Lung (tissue), 11 donors: ENCODE measurements at regions not wholly inside any gene's neighbourhood (a gene's known extent, or its start where the extent isn't known, plus 50 kb on each side); places are given as distances from the start of the nearest gene placed in this dataset.
"Not testable (repeated sequence)": the region's sequence is repeated elsewhere in the genome, so short reads cannot be mapped to it uniquely, and the experiment has no call there.

Experiments used
- ATAC-seq: fragments of 200-7000 bp; cut with Tn5 transposase; one replicate; pipeline ENCODE4 v1.9.1; 2020; ENCODE audit warnings: moderate number of reproducible peaks; ENCODE audit not compliant: insufficient read depth, low FRiP score
- DNase-seq, 3 donors: peaks; one replicate each; pipeline ENCODE4 v3.0.0-alpha.2; 2013 to 2017
- H3K27ac ChIP-seq, 2 donors: one replicate each; pipeline ENCODE4 v1.5.1; 2013; ENCODE audit warnings: mild to moderate bottlenecking in 2 of 2, moderate library complexity in 2 of 2, control low read depth in 1 of 2, inconsistent platforms in 1 of 2, low read depth in 1 of 2, low read length in 1 of 2
- H3K27me3 ChIP-seq, 3 donors: one replicate each; pipeline ENCODE4 v1.5.1; 2013; ENCODE audit warnings: low read length in 2 of 3; ENCODE audit not compliant: control insufficient read depth in 3 of 3, insufficient read depth in 3 of 3
- H3K36me3 ChIP-seq, 4 donors: one replicate each; pipeline ENCODE4 v1.5.1; 2013; ENCODE audit warnings: low read length in 4 of 4, mild to moderate bottlenecking in 1 of 4, moderate library complexity in 1 of 4; ENCODE audit not compliant: control insufficient read depth in 4 of 4, insufficient read depth in 4 of 4
- H3K4me1 ChIP-seq, 5 donors: one replicate each; pipeline ENCODE4 v1.5.1; 2013; ENCODE audit warnings: low read length in 5 of 5, mild to moderate bottlenecking in 2 of 5, moderate library complexity in 1 of 5; ENCODE audit not compliant: control insufficient read depth in 5 of 5, insufficient read depth in 5 of 5
- H3K4me3 ChIP-seq: one replicate; pipeline ENCODE4 v1.5.1; 2013; ENCODE audit warnings: mild to moderate bottlenecking, control low read depth, moderate library complexity
- H3K9ac ChIP-seq, 2 donors: one replicate each; pipeline ENCODE4 v1.5.1; 2013; ENCODE audit warnings: low read length in 2 of 2, control low read depth in 1 of 2; ENCODE audit not compliant: insufficient read depth in 1 of 2
- H3K9me3 ChIP-seq, 4 donors: one replicate each; pipeline ENCODE4 v1.5.1; 2013; ENCODE audit warnings: low read length in 3 of 4, mild to moderate bottlenecking in 1 of 4, moderate library complexity in 1 of 4; ENCODE audit not compliant: control insufficient read depth in 4 of 4, insufficient read depth in 3 of 4
- CTCF ChIP-seq: IDR thresholded peaks from 2 replicates; pipeline ENCODE4 v1.5.1; 2012; ENCODE audit warnings: mild to moderate bottlenecking; ENCODE audit errors: control extremely low read depth, extremely low read depth
- WGBS, 2 donors: extraction: QIAGEN DNeasy Blood & Tissue Kit; methylation state at CpG; one replicate each; pipeline ENCODE4 v1.1.7; 2013; 5-methylcytosine and 5-hydroxymethylcytosine counted together
- donor health status: control.
- donor health status: control.
- donor health status: Bipolar disorder and iron deficiency.
- donor health status: healthy.
- donor health status: DM: yes; HTN: yes; CAD: no.

DNA sequence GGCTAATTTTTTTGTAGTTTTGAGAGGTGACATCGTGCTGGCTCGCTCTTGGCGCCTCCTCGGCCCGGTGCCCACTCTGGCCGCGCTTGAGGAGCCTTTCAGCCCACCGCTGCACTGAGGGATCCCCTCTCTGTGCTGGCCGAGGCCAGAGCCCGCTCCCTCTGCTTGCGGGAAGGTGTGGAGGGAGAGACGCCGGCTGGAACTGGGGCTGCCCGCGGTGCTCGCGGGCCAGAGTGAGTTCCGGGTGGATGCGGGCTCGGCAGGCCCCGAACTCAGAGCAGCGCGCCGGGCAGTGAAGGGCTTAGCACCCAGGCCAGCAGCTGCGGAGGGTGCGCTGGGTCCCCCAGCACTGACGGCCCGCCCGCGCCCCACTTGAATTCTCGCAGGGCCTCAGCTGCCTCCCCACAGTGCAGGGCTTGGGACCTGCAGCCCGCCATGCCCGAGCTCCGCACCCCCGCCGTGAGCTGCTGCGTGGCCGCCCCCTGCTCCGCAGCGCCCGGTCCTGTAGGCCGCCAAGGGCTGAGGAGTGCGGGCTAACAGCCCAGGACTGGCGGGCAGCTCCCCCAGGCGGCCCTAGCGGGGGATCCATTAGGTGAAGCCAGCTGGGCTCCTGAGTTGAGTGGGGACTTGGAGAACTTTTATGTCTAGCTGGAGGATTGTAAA, 113.2 kb upstream of the ZSWIM2 start:
- no peaks in the 10 kb centered on the region for H3K4me1 ChIP-seq
- DNase-seq (no peak), ATAC-seq (no peak)
- H3K27ac ChIP-seq, result no peak overlapping the region
- H3K9ac ChIP-seq, result no peak overlapping the region
- H3K27me3 ChIP-seq, result no peaks in the 10 kb centered on the region
- H3K36me3 ChIP-seq, result no peaks in the 10 kb centered on the region
- WGBS, 2 donors, result 97% methylated on average over 45 to 46 of the region's 46 CpGs
- peaks cover 0 to 5% (median 0%) of the 10 kb centered on the region in 4 donors for H3K9me3 ChIP-seq
- H3K4me3 ChIP-seq, result no peak overlapping the region
- no peak for TF ChIP-seq CTCF

DNA sequence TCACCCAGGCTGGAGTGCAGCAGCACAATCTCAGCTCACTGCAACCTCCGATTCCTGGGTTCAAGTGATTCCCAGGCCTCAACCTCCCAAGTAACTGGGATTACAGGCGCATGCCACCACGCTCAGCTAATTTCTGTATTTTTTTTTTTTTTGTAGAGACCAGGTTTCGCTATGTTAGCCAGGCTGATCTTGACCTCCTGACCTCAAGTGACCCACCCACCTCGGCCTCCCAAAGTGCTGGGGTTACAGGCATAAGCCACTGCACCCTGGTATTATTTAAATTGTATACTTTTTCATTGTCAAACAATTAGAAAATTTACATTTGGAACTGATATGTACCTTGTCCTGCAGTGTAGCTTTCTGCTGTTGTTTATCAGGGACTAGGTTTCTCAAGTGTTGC, 111.3 kb upstream of the ZSWIM2 start:
- WGBS, 2 donors, result 91 to 93% methylated on average over 5 of the region's 5 CpGs
- not testable (repeated sequence) for H3K9ac ChIP-seq, H3K9me3 ChIP-seq, DNase-seq, H3K27me3 ChIP-seq, H3K4me3 ChIP-seq, H3K27ac ChIP-seq, H3K36me3 ChIP-seq, H3K4me1 ChIP-seq, ATAC-seq

DNA sequence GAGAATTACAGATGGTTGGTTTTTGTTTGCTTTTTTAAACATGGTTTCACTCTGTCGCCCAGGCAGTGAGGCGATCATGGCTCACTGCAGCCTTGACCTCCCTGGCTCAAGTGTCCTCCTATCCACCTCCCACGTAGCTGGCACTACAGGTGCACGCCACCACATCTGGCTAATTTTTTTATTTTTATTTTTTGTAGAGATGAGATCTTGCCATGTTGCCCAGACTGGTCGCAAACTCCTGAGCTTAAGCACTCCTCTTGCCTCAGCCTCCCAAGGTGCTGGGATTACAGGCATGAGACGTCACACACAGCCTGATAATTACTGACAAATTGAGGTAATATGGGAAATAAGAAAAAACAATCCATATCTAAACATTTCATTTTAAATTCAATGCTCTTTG, 110.5 kb upstream of the ZSWIM2 start:
- H3K27me3 ChIP-seq, result no peaks in the 10 kb centered on the region
- no peak overlapping the region for H3K9ac ChIP-seq
- H3K4me1 ChIP-seq, result no peaks in the 10 kb centered on the region
- no peaks in the 10 kb centered on the region for H3K36me3 ChIP-seq
- 89 to 91% methylated on average over 6 of the region's 6 CpGs for WGBS, 2 donors
- no peak overlapping the region for H3K4me3 ChIP-seq
- DNase-seq, result no peak
- ATAC-seq, result no peak
- H3K27ac ChIP-seq, result no peak overlapping the region
- TF ChIP-seq CTCF, result no peak
- peaks cover 0 to 5% (median 0%) of the 10 kb centered on the region in 4 donors for H3K9me3 ChIP-seq

- Histone ChIP-seq H3K4me3 (no peak overlapping the region), H3K9me3 (no peaks in the 10 kb centered on the region), H3K27ac (no peak overlapping the region), H3K27me3 (no peaks in the 10 kb centered on the region), H3K36me3 (no peaks in the 10 kb centered on the region), H3K4me1 (no peaks in the 10 kb centered on the region), H3K9ac (no peak overlapping the region)
- DNase-seq (no peak), ATAC-seq (no peak)
- 86 to 87% methylated on average over 3 of the region's 3 CpGs for WGBS, 2 donors
- TF ChIP-seq CTCF, result no peak
Observed at GRCh38 chr2:186950694-186951093, 101.7 kb upstream of the ZSWIM2 start.
